ENCODE measurements at regions not wholly inside any gene's neighbourhood (a gene's known extent, or its start where the extent isn't known, plus 50 kb on each side); places are given as distances from the start of the nearest gene placed in this dataset.

DNA sequence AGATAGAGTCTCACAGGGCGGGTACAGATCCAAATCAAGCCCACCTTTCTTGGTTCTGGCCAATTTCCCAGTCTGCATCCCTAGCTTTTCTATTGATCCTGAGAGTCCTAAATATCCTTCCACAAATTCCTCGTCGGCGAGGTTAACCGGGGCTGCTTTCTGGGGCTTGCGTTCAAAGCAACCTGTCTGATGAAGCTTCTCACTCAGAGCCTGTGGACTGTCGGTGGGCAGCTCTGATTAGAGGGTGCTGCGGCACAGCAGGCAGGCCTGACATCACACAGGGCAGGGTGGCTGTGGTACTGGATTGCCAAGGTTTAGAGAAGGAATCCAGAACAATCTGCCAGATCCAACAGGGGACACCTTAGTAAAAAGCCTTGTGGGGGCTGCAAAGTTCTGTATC, 338.0 kb upstream of the ZMIZ1 start:
- DNase-seq: no peak

DNA sequence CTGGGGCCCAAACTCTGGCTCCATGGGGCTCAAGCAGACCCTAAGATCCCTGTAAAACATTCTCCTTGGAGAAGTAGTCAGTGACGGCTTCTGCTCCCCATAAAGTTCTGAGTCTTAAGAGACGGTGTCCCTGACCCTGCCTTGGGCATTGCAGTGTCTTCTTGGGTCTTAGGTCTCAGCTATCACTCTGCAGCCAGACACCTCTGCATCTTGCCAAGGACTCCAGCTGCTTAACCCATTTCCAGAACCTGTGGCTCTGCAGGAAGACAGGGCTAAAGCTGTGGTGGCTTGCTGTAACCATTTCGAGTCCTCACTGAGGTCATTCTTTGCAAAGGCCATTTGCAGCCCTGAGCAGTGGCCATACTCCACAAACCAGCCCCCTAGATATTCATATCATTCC, 337.1 kb upstream of the ZMIZ1 start:
- no peak for DNase-seq

DNA sequence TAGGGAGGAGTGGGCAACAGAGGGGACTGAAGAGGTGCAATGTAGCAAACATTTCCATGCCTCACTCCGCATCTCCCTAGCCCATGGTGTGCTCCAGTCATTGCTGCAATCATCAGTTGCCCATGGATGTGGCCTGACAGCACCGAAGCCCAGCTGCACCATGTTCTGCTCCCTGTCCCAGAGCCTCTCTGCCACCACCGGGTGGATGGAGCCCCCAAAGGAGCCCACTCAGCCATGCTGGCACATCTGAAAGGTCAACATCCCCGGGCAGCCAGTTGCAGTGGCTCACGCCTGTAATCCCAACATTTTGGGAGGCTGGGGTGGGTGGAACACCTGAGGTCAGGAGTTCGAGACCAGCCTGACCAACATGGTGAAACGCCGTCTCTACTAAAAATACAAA, 336.4 kb upstream of the ZMIZ1 start:
- no peak for DNase-seq

DNA sequence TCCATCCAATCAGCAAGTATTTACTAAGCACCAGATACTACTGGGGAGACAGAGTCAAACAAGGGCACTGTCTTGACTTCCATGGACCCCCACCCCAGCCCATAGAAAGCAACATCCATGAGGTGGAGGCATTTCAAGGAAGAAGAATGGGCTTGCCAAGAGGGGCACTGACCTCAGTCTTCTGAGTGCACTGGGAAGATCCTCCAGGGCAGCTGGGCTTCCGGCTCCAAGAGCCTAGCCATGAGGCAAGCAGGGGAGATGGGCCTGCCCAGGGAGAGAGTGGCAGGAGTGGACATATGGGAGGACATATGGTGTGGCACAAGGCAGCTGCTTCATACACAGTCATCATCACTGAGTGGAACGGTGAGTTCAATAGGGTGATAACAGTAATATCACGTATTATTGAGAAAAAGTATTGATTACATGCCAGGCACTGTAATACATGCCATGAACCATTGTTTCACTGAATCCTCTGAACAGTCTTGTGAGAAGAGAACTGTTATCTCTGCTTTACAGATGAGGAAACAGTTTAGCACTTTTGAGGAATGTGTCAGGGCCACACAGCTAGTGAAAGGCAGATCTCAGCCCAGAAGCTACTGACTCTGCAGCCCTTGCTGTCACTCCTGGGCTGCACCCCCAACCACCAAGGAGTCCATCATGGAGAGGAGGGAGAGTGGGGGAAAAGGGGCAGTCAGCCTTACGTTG, 331.7 kb upstream of the ZMIZ1 start:
- no peak for DNase-seq

DNA sequence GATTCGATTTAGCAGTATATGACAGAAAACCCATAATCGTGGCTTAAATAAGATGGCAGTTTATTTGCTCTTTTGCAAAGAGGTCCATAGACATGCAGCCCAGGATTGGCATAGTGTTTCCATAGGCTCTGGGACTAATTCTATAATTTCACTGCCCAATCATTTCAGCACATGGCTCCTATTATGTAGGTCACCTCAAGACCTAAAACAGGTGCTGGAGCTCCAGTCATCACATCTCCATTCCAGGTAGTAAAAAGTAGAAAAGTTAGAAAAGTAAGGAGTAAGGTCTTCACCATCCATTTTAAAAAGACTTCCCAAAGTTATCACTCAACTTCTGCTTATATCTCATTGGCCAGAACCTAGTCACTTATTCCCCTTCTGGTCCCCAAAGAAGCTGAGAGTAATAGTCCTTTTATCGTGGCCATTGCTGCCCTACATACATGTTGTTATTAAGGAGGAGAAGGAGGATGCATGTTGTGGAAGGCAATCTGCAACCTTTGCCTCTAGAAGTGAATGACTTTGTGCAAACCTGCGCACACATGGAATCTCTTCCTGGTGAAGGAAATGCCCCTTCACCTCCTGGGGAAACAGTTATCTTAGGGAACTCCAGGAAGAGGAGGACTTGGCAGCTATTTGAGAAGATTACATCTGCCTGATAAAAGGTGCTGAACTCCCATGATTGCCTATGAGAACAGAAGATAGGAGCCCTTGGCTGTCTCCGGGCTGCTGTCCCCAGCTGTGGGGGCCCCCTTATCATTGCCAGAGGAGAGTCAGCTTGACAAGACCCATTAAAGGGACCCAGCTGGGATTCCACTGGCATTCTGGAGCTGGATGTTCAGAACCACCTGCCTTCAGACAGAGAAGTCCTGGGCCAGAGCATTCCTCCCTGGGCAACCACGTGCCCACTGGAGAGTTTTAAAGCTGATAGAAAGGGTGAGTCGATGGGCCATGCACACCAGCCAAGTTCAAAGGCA, 330.6 kb upstream of the ZMIZ1 start:
- DNase-seq: no peak

DNA sequence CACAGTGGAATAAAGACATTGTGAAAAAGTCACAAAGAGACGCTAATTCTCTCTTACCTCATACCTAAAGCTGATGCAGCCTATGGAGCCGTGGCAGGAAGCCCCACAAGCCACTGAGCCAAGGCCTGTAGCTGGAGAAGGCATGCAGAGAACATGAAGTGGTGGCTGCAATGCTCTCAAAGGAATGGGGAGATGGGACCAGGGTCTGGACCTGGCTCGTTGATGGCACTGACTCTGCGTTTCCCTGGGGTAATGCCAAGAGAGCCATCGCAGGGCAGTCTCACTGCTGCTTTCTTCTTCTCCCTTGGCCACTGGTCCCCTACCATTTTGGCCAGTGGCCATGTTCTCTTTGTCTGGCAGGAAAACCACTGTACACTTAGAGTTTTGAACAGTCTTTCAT, 329.9 kb upstream of the ZMIZ1 start:
- no peak for DNase-seq

DNA sequence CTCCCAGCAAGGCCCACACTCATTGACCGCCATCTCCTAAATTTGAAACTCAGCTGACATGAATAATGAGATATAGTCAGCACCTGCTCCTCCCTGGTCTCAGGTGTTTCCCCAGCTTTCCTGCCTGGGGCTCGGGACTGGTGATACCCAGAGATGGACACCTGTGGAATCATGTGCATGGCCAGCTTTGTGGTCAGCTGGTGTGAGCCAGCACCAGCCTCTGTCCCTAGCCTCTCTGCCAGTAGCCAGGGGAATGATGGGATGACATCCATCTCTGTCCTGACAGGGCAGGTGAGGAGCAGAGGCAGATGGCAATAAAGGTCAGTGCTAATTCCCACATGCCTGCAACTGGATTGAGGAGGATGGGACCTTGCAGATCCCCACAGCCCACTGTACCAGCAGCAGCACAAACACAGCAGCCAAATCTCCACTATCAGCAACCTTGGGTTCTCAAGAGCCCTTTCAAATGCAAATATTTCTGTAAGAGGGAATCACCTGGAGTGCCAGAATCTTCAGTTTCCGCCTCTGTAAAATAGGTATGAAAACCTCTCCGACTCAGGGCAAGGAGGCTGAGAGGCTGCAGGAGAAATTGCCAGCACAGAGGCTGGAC, 329.2 kb upstream of the ZMIZ1 start:
- no peak for DNase-seq

DNA sequence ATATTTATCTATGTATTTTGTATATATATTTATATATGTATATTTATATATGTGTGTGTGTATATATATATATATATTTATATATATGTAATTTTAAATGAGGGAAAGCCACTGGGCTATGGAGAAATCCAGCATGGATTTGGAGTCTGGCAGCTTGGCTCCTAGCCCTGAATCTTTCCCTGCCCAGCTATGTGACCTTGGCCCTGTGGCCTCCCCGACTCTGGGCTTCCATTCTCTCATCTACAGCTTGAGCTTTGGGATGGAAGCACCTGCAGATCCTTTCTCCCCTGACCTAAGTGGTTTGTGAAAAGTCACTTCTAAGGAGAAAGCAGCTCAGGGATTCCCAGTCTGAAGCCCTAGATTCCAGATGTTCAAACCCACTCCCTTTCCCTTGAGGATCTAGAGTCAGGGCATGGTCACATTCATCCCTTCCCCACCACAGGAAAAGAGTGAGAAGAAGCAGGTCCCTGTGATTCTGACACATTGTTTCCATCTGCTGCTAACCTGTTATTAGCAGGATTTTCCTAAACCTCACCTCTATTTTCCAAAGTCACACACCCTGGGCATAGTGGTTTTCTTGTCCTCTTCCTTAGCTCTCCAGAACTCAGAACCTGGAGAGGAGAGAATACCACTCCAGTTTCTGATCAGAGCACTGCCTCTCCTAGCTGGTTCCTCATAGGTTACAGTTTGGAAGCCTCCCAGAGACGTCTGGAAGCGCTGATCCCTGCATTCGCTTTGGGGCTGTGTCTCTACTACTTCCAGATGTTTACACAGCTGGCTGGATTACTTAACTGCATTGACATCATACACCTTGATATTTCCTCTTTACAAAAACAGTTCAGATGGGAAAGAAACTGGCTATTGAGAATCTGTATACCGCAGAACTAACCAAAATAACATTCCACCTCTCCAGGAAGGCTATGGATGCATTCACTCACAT, 327.5 kb upstream of the ZMIZ1 start:
- no peak for DNase-seq

DNA sequence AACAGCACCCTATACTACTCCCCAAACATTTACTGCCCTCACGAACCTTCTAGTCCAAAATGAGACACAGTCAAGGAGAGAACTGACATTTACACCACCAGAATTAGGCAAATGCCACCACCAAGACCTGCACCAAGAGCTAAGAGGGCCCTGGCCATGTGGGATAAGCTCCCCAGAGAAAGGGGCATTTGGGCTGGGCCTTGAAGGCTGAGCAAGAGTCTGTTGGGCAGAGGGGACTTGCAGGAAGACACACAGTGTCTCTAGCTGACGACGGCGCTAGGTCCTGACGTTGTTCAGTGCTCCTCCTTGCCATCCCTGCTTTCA, 326.4 kb upstream of the ZMIZ1 start:
- DNase-seq: no peak

DNA sequence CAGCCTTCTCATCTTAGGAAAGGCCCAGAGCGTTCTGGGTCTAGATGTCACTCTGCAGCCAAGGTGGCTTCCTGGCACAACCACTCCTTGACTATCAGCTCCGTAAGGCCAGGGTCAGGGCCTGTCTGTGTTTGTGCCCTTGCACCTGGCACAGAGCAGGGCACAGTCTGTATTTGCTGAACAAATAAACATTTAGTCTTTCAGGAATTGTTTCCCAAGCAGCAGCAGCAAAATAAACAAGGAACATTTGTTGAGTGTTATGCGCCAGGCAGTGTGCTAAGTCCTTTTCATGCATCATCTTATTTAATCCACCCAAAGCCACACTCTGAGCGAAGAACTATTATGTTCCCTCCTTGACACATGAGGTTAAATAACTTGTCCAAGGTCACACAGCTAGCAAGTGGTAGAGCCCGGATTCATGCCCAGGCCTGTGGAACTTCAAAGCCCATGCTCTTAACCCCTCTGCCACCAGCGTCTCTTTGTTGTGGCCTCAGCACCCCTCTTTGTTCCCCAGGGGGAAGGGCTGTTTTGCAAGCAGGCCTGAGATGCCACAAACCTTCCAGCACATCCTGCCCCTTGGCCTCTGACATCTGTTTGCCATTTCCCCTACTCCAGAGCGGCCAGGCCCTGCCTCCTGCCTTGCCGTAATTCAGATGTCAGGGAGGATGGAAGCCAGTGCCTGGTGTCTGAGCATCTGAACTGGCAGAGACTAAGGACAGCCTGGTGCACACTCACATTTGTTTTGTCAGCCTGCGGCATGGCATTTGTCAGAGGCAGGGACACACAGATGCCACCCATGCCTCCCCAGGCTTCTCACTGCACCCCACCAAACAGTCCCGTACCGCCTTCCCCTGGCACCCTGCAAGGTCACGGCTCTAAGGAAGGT, 325.8 kb upstream of the ZMIZ1 start:
- DNase-seq: no peak

DNA sequence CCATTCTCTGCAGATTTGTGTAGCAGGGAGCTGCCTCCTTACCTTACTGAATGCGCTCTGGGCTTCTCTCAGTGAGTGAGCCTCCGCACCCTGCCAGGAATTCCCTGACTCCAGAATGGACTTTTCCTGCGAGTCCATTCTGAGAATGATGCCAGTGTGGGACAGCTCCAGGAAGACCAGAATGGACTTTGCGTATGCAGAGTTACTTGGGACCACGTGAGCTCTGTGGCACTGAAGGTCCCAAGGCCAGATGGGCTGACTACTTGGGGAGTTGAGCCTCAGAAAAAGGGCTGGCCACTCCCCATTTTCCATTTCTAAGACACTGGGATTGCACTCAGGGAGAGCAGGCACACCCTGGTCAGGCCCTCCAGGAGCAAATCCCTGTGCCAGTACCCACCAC, 324.7 kb upstream of the ZMIZ1 start:
- no peak for DNase-seq

DNA sequence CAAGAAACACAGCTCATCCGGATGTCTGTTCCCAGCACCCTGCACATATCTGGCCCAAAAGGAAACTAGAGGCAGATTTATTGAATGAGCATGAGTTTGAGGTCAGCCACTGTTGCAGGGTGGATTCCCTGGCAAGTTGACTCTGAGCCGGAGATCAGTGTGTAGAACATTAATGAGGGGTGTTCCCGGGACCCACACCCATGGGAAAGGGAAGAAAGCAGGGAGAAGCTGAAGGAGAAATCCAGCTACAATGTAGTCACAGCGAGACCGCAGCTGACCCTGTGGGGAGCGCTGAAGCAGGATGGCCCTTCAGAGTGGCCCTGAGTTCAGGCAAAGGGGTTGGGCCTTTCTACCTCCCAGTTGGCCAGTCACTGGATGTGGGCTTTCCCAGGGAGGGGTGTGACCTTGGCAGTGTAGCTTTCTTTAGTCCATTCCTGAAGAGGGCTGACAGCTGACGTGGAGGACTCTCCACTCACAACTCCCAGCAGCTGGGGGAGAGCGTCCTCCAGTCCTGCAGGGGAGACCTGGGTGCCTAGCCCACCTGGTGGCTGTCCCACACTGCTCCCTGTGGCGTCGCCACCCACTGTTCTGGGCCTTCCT, 324.2 kb upstream of the ZMIZ1 start:
- no peak for DNase-seq

DNA sequence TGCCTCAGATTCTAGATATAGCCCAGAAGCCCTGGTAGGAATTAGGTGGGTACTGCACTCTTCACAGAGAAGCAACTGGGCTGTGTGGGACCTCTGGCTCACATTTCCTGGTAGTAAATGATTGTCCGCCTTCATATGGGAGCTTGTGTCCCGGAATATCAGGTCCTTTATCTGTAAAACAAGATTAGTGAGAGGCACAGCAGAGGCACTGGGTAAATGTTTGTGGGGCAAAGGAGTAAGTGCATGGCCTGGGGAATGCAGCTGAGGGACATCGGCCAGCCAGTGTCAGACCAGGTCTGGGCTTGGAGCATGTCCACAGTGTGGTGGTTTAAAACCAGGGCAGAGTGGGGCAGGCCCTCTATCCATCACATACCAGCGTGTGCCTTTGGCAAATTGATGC, 323.3 kb upstream of the ZMIZ1 start:
- no peak for DNase-seq

DNA sequence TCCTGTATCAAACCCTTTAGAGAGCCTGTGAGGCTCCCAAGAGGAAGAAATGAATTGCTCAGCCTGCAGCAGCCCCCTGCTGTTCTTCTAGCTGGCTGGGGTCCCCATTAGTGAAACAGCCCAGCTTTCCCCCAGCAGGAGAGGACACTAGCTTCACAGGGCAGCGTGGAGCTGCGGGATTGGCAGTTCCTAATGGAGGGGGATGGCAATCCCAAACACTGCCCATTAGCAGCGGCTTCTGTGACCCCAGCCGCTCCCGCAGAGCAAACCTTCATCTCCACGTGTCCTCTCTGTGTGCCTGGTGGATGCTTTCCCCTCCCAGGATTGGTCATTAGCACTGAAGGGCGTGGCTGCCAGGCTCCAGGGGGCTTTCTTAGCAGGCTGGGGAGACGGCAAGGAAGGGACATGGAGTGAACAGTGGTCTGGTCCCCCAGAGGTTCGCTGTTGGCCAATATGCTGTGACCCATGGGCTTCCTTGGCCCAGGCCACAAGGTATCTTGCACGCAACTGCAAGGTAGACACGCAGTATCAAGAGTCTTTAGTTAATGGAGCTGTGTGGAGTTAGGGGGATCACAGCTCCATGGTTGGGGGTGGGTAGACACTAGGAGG, 322.5 kb upstream of the ZMIZ1 start:
- no peak for DNase-seq

DNA sequence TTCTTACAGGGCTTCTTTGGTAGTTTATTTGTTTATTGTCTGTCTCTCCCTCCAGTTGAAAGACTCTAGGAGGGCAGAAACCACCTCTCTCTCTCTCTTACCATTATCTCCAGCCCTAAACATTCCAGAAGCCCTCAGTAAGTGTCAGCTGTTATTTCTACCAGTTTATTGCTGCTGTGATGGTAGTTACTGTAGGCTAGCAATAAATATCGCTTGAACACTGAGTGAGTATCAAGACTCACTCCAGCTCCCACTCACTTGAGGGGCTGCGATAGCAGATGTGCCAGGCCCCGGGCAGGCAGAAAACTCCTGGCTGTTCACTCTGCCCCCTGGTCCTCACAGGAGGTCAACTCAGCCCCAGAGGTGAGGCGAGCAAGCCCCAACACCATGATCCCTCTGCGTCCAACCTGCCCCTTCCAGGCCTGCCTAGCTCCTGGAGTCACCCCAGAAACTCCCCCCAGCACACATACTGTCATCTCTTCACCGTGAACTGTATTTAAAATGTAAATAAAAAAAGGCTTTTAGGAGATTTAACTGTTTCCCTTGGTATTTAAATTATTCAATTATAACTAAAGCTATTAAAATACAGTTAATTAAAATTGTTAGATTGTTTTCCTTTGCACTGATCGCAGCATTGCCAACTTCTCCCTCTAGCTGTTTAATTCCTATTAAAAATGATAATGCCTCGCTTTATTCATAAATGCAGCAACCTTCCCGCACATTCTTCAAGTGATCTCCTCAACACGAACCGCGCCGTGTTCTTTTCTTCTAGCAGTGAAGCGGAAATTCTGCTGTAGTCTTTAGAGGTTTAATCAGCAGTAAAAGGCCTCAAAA, 321.1 kb upstream of the ZMIZ1 start:
- no peak for DNase-seq

DNA sequence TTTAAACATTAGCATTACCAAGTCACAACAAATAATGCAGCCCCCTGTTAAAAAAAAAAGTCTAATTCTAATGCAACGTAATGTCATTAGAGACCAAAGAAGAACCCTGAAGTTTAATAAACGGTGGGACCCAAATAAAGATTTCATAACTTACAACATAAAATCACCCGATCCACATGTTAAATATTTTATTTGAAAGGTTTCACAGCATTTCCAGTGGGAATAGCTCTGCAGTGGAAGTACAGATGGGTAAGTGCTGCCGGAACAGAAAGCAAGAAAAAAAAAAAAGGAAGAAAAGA, 320.6 kb upstream of the ZMIZ1 start:
- no peak for DNase-seq

DNA sequence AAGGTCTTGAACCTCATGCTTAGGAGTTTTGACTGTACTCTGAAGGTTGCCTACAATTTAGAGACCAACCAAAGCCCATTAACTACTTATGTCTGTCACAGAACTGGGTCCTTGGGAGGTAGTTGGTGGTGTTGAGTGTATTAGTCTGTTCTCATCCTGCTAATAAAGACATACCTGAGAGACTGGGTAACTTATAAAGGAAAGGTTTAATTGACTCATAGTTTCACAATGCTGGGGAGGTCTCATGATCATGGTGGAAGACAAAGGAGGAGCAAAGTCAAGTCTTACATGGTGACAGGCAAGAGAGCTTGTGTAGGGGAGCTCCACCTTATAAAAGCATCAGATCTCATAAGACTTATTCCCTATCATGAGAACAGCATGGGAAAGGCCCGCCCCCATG, 319.6 kb upstream of the ZMIZ1 start:
- DNase-seq: no peak

DNA sequence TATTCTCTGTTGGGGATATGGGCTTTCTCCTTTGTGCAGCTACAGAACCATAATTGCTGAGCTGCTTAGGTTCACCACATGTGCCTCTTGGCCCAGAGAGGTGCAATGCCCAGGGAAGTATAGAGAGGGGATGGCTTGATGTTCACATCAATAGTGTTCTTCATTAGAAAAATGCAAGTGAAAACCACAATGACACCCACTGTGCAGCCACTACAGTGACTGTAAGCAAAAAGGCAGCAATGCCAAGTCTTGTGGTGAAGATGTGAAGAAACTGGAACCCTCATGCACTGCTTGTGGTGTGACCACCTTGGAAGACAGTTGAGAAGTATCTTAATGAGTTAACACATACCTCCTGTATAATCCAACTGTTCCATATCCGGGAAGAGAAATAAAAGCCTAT, 318.9 kb upstream of the ZMIZ1 start:
- no peak for DNase-seq

DNA sequence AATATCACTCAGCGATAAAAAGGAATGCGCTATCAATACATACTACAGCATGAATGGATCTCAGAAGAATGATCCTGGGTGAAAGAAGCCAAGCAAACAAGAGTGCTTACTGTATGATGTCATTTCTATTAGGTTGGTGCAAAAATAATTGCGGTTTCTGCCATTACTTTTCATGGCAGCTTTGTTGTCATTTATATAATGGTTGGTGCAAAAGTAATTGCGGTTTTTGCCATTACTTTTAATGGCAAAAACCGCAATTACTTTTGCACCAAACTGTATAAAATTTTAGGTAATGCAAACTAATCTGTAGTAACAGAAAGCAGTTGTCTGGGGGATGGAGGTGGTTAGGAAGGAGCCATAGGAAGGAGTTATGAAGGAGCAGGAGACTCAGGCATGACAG, 318.3 kb upstream of the ZMIZ1 start:
- no peak for DNase-seq

DNA sequence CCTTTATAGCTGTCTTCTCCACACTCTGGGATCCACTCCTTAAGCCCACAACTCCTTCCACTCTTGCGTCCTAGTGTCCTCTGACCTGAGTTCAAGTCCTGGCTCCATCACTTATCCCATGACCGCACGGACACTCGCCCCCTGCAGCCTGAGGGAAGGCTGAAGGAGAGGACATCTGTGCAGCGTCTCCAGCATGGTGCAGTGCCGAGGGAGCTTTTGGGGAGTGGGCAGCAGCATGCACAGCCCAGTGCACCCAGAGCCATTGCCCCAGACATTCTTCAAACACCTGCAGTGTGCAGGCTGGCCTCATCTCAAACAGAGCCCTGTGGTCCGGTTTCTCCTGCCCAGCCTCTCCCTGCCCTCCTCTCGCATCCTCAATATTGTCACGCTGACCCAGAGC, 317.1 kb upstream of the ZMIZ1 start:
- no peak for DNase-seq

Measured in effector CD4-positive, alpha-beta T cell (primary cell).